Peyer's patch (tissue), 4 donors: ENCODE measurements at regions not wholly inside any gene's neighbourhood (a gene's known extent, or its start where the extent isn't known, plus 50 kb on each side); places are given as distances from the start of the nearest gene placed in this dataset.

Source experiments
- DNase-seq, 3 donors: peaks; one replicate each; pipeline ENCODE4 v3.0.0-alpha.2; 2017 to 2019
- H3K27ac ChIP-seq, 4 donors: fragments of 200-600 bp; sonication (generic); one replicate each; pipeline ENCODE4 v1.5.1; 2016 to 2019
- H3K27me3 ChIP-seq, 2 donors: fragments of 200-600 bp; sonication (generic); one replicate each; pipeline ENCODE4 v1.5.1; 2019
- H3K36me3 ChIP-seq, 3 donors: fragments of 200-600 bp; sonication (generic); one replicate each; pipeline ENCODE4 v1.5.1; 2016 to 2019
- H3K4me1 ChIP-seq, 4 donors: fragments of 200-600 bp; sonication (generic); one replicate each; pipeline ENCODE4 v1.5.1; 2016 to 2019
- H3K4me3 ChIP-seq, 4 donors: fragments of 200-600 bp; sonication (generic); 1 replicate in 3 of 4; 2 replicates in 1 of 4; pipeline ENCODE4 v1.5.1; 2016 to 2019; ENCODE audit warnings: mild to moderate bottlenecking in 1 of 4
- H3K9me3 ChIP-seq, 4 donors: fragments of 200-600 bp; sonication (generic); one replicate each; pipeline ENCODE4 v1.5.1; 2016 to 2019; ENCODE audit warnings: mild to moderate bottlenecking in 1 of 4
- CTCF ChIP-seq, 6 experiments: fragments of 450-650 bp in 4 of 6; fragments of 200-600 bp in 2 of 6; sonication (generic) in 1 of 6; IDR thresholded peaks; one replicate each; pipeline ENCODE4 v1.5.1; 2017 to 2019; ENCODE audit warnings: antibody characterized with exemption in 6 of 6, mild to moderate bottlenecking in 3 of 6, moderate library complexity in 1 of 6
- POLR2A ChIP-seq, 2 donors: fragments of 450-650 bp; IDR thresholded peaks; one replicate each; pipeline ENCODE4 v1.5.1; 2017; ENCODE audit warnings: antibody characterized with exemption in 2 of 2, mild to moderate bottlenecking in 2 of 2, moderate library complexity in 2 of 2

- Histone ChIP-seq H3K27ac (no peak overlapping the region), H3K4me1 (no peaks in the 10 kb centered on the region), H3K36me3 (no peaks in the 10 kb centered on the region), H3K4me3 (no peak overlapping the region), H3K27me3 (no peaks in the 10 kb centered on the region), H3K9me3 (no peaks in the 10 kb centered on the region)
- no peak for TF ChIP-seq CTCF (IDR thresholded peaks at IDR 0.05)
- DNase-seq: no peak
These were observed 399.8 kb upstream of the MON1B start for GRCh38 chr16:76791151-76791550.

DNA sequence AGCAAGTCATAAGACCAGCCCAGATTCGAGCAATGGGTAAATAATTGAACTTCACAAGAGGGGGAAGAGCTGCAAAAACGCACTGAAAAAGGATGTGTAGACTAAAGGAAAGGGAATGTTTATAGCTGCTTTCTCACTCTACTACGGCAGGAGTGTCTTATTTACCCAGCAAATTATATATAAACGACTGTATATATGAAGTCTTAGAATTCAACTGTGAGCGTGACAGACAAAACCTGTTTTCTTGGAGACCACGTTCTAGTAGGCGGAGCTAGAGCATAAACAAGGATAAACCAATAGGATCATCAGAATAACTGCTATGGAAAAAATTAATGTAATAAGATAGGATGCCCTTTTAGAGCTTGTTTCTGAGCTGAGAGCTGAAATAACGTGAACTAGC lies 394.6 kb upstream of the MON1B start:
- no peaks in the 10 kb centered on the region for H3K9me3 ChIP-seq
- no peaks in the 10 kb centered on the region for H3K36me3 ChIP-seq
- no peak for TF ChIP-seq CTCF (IDR thresholded peaks at IDR 0.05)
- no peak for TF ChIP-seq POLR2A (IDR thresholded peaks at IDR 0.05)

GRCh38 chr16:76796978-76797377 lies 394.0 kb upstream of the MON1B start:
- Histone ChIP-seq H3K9me3 (no peaks in the 10 kb centered on the region), H3K36me3 (no peaks in the 10 kb centered on the region), H3K4me1 (no peaks in the 10 kb centered on the region), H3K27me3 (no peaks in the 10 kb centered on the region), H3K27ac (no peak overlapping the region), H3K4me3 (no peak overlapping the region)
- no peak for TF ChIP-seq CTCF (IDR thresholded peaks at IDR 0.05)
- no peak for TF ChIP-seq POLR2A (IDR thresholded peaks at IDR 0.05)
- DNase-seq: no peak

More for the DNA sequence above, 394.6 kb upstream of the MON1B start:
- no peaks in the 10 kb centered on the region for H3K27me3 ChIP-seq
- H3K27ac ChIP-seq: no peak overlapping the region
- no peak overlapping the region for H3K4me3 ChIP-seq
- DNase-seq: no peak
- H3K4me1 ChIP-seq: no peaks in the 10 kb centered on the region

DNA sequence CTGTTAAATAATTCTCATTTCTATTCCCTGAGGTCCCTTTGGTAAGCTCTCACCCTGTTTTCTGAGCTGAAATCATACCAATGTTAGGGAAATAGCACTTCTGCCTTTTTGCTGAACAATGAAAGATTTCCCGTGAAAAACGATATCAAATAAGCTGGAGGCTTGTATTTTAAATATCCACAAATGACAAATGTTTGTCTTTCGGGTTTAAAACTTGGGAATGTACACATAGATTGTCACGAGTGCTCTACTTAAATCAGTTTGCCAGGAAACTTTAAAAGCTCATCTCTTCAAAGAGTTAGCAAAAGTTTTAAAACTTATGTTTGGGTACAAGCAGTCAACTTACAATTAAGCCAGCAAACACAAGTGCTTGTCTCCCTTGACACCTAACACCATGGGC lies 393.5 kb upstream of the MON1B start:
- H3K4me1 ChIP-seq: no peaks in the 10 kb centered on the region
- TF ChIP-seq CTCF (IDR thresholded peaks at IDR 0.05) (no peak), POLR2A (IDR thresholded peaks at IDR 0.05) (no peak)
- H3K27me3 ChIP-seq: no peaks in the 10 kb centered on the region
- no peak overlapping the region for H3K27ac ChIP-seq
- H3K36me3 ChIP-seq: no peaks in the 10 kb centered on the region
- no peak overlapping the region for H3K4me3 ChIP-seq
- DNase-seq: no peak
- no peaks in the 10 kb centered on the region for H3K9me3 ChIP-seq

GRCh38 chr16:76800196-76800595 lies 390.8 kb upstream of the MON1B start:
- H3K4me1 ChIP-seq: no peaks in the 10 kb centered on the region
- H3K9me3 ChIP-seq: no peaks in the 10 kb centered on the region
- DNase-seq: no peak
- no peaks in the 10 kb centered on the region for H3K27me3 ChIP-seq
- no peak for TF ChIP-seq POLR2A (IDR thresholded peaks at IDR 0.05)
- no peak for TF ChIP-seq CTCF (IDR thresholded peaks at IDR 0.05)
- no peak overlapping the region for H3K27ac ChIP-seq
- no peaks in the 10 kb centered on the region for H3K36me3 ChIP-seq
- H3K4me3 ChIP-seq: no peak overlapping the region

DNA sequence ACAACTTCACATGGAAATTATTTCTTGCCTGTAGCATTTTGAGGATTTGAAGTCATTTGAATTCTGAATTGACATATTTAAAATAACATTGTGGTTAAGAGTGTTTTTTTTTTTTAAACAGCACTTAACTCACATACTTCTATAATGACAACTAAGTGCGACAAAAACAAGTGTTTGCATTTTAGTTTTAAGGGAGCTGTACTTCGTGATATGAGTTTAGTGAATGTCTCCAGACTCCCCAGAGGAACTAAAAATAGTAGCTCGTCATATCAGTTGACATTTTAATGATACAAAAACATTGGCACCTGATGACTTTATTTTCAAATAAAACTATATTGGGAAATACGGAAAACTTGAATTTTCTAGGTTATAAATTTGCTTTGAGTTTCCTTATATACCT lies 389.6 kb upstream of the MON1B start:
- Histone ChIP-seq H3K27ac (no peak overlapping the region), H3K27me3 (no peaks in the 10 kb centered on the region), H3K4me1 (no peaks in the 10 kb centered on the region), H3K36me3 (no peaks in the 10 kb centered on the region), H3K4me3 (no peak overlapping the region), H3K9me3 (no peaks in the 10 kb centered on the region)
- TF ChIP-seq POLR2A (IDR thresholded peaks at IDR 0.05) (no peak), CTCF (IDR thresholded peaks at IDR 0.05) (no peak)
- DNase-seq: no peak
